SK-N-DZ (cell line): ENCODE measurements at regions not wholly inside any gene's neighbourhood (a gene's known extent, or its start where the extent isn't known, plus 50 kb on each side); places are given as distances from the start of the nearest gene placed in this dataset.
"Not testable (repeated sequence)": the region's sequence is repeated elsewhere in the genome, so short reads cannot be mapped to it uniquely, and the experiment has no call there.

Source experiments
- DNase-seq: peaks from one replicate; pipeline ENCODE4 v3.0.0-alpha.2; 2015; ENCODE audit warnings: low spot score

- DNase-seq, result no peak
These were observed 339.1 kb upstream of the POU1F1 start for GRCh38 chr3:87615506-87615905.

DNA sequence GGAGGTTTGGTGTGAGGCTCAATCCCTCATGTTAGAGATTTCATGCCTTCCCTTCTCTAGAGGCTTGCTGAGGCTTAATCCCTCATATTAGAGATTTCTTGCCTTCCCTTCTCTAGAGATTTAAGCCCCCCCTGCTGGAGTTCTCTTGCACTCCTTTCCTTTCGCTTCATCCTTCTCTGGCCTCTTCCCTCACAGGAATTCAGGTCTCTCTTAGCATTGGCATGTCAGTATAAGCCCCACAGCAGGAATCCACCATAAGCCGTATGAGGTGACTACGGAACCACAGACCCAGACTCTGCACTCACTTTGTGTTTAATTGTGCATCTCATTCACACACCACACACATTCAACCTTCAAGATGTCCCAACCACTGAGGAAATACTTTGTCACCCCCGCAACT lies 338.6 kb upstream of the POU1F1 start:
- DNase-seq, result no peak

GRCh38 chr3:87607234-87607633 lies 330.9 kb upstream of the POU1F1 start:
- no peak for DNase-seq

DNA sequence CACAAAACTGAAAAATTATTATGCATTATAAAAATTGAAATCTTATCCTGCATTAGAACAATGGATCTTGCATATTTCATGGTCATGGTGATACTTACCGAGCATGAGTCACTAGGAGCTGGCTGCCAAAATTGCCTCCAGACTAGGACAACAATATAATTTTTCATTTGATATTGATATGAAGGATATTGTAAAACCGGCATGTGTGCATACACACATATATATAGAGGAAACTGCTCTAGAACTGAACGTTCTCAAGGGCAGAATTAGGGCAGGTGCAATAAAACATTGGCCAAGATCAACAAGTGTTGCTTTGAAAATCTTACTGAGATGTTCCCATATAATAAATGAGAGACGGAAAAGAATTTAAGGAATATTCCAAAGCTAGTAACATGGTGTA lies 319.4 kb upstream of the POU1F1 start:
- DNase-seq, result no peak

GRCh38 chr3:87581240-87581639 lies 304.9 kb upstream of the POU1F1 start:
- no peak for DNase-seq

DNA sequence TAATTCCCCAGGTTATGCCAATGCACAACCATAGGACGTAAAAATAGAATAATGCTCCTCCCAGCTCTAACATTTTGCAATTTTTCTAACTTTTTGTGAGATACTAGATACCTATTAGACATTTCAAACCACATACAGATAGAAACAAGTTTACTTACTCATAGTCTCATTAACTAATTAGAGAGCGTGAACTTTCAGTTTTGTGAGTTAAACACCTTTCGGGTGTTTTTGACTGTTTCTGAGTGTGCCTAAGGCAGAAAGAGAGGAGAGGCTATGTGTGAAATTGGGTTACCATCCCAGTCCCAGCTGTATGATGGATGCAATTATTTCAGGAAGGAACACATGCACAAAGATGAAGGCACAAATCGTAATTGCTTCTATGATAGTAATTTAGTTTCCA lies 300.4 kb upstream of the POU1F1 start:
- no peak for DNase-seq

- DNase-seq, result no peak
These were observed 299.2 kb upstream of the POU1F1 start for GRCh38 chr3:87575550-87575949.

- DNase-seq, result no peak
These were observed 291.9 kb upstream of the POU1F1 start for GRCh38 chr3:87568331-87568730.

DNA sequence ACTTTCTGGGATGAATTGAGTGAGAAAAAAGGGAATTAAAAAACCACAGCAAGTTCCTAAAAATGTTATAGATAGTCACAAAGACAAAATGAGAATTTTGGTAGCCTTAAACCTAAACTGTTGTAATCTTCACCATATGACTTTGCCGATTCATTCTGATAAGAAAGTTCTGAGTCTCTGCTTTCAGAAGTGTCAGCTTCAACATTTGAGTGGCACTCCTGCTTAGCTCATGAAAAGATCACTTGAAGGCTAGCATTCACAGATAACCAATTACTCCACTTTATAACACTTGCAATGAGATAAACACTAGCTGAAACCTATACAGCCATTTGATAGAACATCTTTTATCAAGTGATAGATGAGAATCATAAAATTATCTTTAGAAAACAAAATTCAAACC lies 288.1 kb upstream of the POU1F1 start:
- DNase-seq, result no peak

DNA sequence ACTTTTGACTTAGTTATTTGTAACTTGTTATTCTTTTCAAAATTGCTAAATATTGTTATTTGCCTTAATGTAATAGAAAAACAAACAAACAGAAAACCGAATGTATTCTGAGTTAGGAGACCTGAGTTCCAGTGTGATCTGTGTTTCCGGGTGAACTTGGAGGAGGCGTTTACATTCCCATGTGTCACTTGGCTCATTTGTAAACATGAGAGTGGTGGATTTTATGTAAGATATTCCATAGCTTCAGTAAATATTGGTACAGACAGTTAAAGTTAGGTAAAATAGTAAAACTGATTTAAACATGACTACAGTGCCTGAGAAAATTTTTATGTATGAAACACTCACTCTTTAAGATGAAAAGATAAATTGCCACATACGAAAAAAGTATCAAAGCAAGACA lies 287.3 kb upstream of the POU1F1 start:
- DNase-seq, result no peak

DNA sequence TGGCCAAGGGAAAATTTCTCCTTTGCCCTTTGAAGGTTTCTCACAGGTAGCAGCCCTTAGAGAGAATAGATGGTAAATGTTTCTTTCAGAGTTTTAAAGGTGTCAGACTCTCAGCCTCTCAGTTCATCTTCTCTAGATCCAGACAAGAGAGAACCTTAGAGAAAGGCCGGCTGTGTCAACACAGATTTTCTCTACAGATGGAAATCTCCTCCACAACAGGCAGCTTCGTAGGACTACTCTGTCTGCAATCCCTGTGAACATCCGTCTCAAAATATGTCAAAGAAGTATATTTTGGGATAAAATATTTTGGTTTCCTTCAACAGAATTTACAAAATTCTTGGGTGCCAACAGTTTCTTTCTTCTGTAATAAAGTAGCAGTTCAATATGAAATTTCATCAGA lies 282.1 kb upstream of the POU1F1 start:
- DNase-seq, result no peak

- no peak for DNase-seq
These were observed 278.9 kb upstream of the POU1F1 start for GRCh38 chr3:87555290-87555689.

GRCh38 chr3:87553058-87553457 lies 276.7 kb upstream of the POU1F1 start:
- no peak for DNase-seq

- no peak for DNase-seq
These were observed 274.5 kb upstream of the POU1F1 start for GRCh38 chr3:87550892-87551291.

- no peak for DNase-seq
These were observed 272.8 kb upstream of the POU1F1 start for GRCh38 chr3:87549208-87549607.

DNA sequence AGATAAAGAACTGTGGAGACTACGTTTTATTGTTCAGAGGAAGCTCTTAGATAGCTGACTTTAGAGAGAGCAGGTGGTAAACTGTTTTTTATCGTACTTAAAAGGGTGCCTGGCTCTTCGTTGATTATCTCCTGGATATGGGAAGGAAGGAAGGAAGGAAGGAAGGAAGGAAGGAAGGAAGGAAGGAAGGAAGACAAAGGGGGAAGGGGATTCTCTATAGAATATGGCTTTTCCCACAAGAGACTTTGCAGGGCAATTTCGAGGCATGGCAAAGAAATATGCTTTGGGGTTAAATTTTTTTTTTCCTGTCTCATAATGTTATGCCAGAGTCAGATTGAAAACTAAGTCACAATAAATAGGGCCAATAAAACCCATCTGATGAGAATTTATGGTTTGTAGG lies 271.9 kb upstream of the POU1F1 start:
- DNase-seq, result no peak

DNA sequence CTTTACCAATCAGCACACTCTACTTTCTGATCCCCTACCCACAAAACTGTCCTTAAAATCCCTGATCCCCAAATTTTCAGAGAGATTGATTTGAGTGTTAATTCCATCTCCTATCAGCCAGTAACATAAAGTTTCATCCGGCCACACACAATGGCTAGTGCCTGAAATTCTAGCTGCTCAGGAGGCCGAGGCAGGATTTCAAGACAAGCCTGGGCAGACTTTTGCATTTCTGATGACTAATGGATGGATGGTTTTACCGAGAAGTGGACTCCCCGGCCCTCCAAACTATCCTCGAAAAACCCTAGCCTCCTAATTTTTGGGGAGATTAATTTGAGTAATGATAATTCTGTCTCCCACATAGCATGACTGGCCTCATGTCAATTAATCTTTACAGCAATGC lies 269.8 kb upstream of the POU1F1 start:
- DNase-seq, result no peak

GRCh38 chr3:87543408-87543807 lies 267.0 kb upstream of the POU1F1 start:
- DNase-seq, result not testable (repeated sequence)

DNA sequence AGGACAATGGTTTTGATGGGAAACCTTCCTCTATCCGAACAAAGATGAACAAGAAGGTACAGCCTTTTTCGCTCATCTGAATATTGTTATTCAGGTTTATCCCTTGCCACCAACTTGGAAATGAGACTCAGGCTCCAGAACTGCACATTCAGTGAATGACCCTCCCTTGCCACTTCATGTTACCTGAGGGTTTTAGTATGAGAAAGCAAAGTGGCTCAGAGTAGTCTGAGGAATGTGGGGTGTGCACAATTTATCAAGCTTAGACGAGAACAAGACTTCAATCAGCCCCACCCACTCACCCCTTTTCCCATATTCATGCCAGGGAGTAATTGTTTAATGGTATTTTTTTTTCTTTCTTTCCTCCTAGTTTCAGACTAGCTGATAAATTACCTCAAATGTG lies 265.3 kb upstream of the POU1F1 start:
- no peak for DNase-seq

- not testable (repeated sequence) for DNase-seq
These were observed 262.3 kb upstream of the POU1F1 start for GRCh38 chr3:87538722-87539121.

GRCh38 chr3:87509401-87509800 lies 233.0 kb upstream of the POU1F1 start:
- DNase-seq, result no peak

GRCh38 chr3:87508921-87509320 lies 232.5 kb upstream of the POU1F1 start:
- DNase-seq, result no peak

- DNase-seq, result no peak
These were observed 231.4 kb upstream of the POU1F1 start for GRCh38 chr3:87507753-87508152.

- DNase-seq, result peak; percentile 51
These were observed 227.6 kb upstream of the POU1F1 start for GRCh38 chr3:87503900-87504498.
